ENCODE measurements at regions not wholly inside any gene's neighbourhood (a gene's known extent, or its start where the extent isn't known, plus 50 kb on each side); places are given as distances from the start of the nearest gene placed in this dataset.
"Not testable (repeated sequence)": the region's sequence is repeated elsewhere in the genome, so short reads cannot be mapped to it uniquely, and the experiment has no call there.

DNA sequence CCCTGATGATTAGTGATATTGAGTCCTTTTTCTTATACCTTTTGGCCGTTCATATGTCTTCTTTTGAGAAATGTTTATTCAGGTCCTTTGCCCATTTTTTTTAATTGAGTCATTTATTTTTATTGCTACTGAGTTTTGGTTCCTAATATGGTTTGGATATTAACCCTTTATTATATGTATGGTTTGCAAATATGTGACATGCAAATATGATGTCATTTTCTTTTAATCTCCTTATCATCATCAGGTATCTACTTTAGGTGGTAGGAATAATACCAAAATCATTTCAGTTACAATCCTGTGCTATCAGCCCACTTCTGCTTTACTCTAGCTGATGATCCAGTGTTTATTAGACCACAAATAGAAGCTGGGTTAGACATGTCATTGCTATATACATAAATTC, 102.3 kb upstream of the TRPC7 start:
- DNase-seq (ENCODE audit: low spot score) = no peak

GRCh38 chr5:136466041-136466415, 100.7 kb upstream of the TRPC7 start:
- no peak for DNase-seq (ENCODE audit: low spot score)

DNA sequence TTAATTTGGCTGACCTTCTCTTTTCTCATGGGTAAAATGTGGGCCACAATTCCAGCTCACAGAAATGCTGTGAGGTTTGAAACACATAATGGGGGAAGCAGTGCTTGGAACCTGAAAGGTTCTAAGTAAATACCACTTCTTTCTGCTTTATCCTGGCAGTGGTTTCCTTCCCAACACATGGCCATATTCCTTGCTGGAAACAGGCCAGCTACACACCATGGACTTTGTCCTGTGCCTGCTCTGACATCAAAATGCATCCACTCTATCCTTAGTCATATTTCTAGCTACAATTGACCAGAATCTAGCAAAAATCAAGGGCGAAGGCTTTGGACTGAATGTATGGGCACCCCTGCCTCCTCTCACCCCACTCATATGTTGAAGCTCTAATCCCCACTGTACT, 93.1 kb upstream of the TRPC7 start:
- DNase-seq (ENCODE audit: low spot score) = no peak

DNA sequence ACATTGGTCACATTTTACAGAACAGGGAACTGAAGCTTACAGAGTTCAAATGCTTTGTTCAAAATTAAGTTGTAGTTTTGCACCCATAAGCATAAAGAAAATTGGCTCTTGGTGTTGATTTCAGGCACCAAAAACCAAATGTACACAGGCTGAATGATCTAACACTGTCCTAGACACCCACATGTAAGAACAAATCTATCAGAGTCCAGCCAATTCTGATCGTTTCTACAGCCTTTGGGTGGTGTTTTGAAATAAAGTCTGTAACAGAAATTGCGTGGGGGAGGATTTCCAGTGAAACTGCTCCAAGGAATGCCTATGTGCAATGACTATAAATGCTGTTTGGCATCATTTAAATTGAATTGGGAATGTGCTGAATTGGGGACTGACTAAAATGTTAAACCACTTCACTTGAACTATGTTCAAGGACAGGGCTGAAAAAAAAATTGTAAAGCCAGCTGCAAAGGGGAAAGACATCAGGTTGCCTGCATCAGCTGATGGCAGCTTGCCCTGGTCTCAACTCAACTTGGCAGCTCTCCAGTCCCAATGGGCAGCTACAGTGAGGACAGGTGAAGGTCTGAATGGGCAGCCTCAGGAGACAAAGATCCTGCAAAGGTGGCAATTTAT, 92.2 kb upstream of the TRPC7 start:
- no peak for DNase-seq (ENCODE audit: low spot score)

DNA sequence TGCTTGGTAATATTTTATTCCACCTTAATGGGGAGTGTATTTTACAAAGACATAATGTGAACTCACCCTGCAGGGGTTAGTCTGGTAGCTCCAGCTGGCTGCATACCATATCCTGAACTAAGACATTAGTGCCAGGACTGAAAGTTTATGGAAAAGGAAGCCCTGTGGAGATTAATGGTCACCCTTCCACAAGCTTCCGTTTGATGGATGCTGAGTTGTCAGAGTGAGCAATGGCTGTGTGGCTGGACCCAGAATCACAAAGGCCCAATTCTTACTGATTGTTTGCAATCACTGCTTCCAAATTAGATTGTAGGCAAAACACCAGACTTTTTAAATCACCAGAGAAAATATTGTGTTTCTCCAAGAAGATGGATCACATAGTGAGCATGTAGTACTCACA, 90.1 kb upstream of the TRPC7 start:
- DNase-seq (ENCODE audit: low spot score) = no peak

DNA sequence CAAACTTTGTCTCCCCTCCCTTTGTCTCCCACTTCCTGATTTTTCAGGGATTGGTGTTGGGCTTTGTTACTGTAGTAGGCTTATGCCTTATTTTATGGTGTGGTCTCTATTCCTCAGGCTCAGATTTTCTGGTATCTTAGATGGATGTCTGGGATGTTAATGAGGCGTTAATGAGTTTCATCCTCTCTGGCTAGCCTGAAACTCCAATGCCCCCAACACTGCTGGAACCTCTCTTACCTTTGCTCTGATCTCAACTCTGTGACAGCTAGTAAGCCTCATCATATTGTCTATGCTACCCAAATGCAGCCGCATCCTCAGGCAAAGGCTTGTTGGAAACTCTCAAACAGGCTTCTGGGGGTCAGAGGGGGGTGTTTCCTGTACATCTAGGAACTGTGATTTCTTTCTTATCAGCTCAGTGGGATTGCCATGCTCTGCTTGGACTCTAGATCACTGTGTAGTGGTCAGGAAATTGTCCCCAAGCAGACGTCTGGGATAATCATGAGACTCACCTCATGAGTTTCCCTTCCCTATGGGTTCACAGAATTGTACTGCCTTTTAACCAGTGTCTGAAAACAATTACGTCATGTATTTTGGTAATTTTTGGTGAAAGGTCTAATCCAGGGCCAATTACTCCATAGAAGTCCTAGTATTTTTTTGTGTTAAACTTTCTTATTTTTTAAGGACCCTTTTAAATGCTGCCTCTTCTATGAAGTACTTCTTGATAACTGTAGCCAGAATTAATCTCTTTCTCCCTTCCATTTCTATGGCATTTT, 88.8 kb upstream of the TRPC7 start:
- no peak for DNase-seq (ENCODE audit: low spot score)

DNA sequence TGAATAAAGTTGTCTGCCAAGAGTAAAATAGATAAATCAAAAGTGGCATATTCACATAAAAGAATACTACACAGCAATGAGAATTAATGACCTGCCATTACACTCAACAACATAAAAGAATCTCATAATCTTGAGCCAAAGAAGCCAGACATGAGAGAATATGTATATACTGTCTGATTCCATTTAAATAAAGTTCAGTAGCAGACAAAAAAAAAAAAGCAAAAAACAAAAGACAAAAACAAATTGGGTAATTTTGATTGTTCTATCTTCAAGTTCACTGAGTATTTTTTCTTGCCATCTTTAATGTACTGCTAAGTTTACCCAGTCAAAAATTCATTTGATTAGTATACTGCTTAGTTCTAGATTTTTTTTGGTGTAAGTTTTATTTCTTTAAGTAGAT, 87.9 kb upstream of the TRPC7 start:
- DNase-seq (ENCODE audit: low spot score) = no peak

- not testable (repeated sequence) for DNase-seq (ENCODE audit: low spot score)
These were observed 82.2 kb upstream of the TRPC7 start for GRCh38 chr5:136447576-136447975.

GRCh38 chr5:136446565-136446964, 81.2 kb upstream of the TRPC7 start:
- DNase-seq (ENCODE audit: low spot score) = no peak

GRCh38 chr5:136444099-136444498, 78.8 kb upstream of the TRPC7 start:
- DNase-seq (ENCODE audit: low spot score) = not testable (repeated sequence)

DNA sequence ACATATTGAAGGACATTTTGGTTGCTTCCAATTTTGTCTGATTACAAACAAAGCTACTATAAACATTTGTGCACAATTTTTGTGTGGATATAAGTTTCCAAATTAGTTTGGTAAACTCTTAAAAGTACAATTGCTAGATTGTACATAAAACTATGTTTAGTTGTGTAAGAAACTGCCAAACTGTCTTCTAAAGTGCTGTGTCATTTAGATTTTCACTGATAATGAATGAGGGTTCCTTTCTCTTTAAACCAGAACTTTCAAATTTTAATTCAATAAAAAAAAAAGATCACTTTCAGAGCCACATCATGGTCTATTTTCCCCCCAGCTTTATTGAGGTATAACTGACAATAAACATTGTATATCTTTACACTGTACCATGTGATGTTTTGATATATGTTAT, 74.0 kb upstream of the TRPC7 start:
- DNase-seq (ENCODE audit: low spot score) = no peak

GRCh38 chr5:136435946-136436543, 70.7 kb upstream of the TRPC7 start:
- no peak for DNase-seq (ENCODE audit: low spot score)

- DNase-seq (ENCODE audit: low spot score) = no peak
These were observed 69.5 kb upstream of the TRPC7 start for GRCh38 chr5:136434795-136435194.

DNA sequence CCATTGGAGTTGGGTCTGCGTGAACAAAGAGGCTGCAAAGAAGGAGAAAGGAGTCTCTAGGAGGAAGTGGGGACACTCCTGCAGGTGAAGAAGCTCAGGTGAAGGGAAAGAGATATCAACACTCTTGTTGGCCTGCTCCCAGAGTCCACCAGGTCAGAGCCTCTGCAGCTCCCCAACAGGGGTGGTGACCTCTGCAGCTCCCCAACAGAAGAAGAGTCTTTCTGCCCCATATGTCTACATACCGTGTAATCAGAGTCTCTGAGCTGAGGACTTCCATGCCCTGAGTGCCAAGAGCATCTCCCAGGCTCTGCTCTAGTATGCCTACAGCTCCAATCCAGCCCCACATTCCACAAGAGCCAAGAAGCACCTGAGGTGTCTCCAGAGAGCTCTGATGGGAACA, 67.4 kb upstream of the TRPC7 start:
- DNase-seq (ENCODE audit: low spot score) = no peak

- DNase-seq (ENCODE audit: low spot score) = no peak
These were observed 64.7 kb upstream of the TRPC7 start for GRCh38 chr5:136430081-136430480.

DNA sequence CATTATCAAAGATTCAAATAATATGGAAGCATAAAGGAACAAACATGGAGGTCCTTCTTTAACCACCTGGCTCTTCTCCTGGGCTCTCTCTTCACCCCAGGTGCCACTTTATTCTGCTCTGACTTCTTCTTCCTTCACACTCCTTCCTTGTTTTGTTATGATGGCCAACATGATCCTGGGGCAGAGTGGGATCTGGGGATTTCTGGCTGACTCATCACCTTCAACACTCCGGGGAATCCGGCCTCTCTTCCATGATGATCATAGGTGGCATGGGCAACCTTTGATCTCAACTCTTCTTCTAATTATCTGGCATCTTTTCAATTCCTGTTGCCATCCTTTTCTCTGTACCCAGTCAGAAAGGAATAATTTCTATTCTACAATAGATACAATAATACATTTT, 62.1 kb upstream of the TRPC7 start:
- DNase-seq (ENCODE audit: low spot score) = no peak

- DNase-seq (ENCODE audit: low spot score) = no peak
These were observed 60.6 kb upstream of the TRPC7 start for GRCh38 chr5:136425921-136426320.

- DNase-seq (ENCODE audit: low spot score) = peak; percentile 53
These were observed 59.7 kb upstream of the TRPC7 start for GRCh38 chr5:136424835-136425584.

GRCh38 chr5:136423944-136424606, 58.7 kb upstream of the TRPC7 start:
- no peak for DNase-seq (ENCODE audit: low spot score)

- DNase-seq (ENCODE audit: low spot score) = no peak
These were observed 55.0 kb upstream of the TRPC7 start for GRCh38 chr5:136420168-136420898.

GRCh38 chr5:136418301-136418700, 53.0 kb upstream of the TRPC7 start:
- DNase-seq (ENCODE audit: low spot score) = no peak

Data from SK-N-DZ (cell line).